KBM-7 (cell line): ENCODE measurements at regions not wholly inside any gene's neighbourhood (a gene's known extent, or its start where the extent isn't known, plus 50 kb on each side); places are given as distances from the start of the nearest gene placed in this dataset.
"Not testable (repeated sequence)": the region's sequence is repeated elsewhere in the genome, so short reads cannot be mapped to it uniquely, and the experiment has no call there.

ENCODE experiments used
- DNase-seq: peaks from one replicate; pipeline ENCODE4 v3.0.0-alpha.2; 2015
- in situ Hi-C: fragments of 300-500 bp; cut with MboI; formaldehyde crosslinking; loops from 2 replicates; pipeline ENCODE4 v1.14.3; 2020; ENCODE audit warnings: low sequenced_read_pairs, low pct_unique_long_range_greater_than_20kb, mixed read lengths

DNA sequence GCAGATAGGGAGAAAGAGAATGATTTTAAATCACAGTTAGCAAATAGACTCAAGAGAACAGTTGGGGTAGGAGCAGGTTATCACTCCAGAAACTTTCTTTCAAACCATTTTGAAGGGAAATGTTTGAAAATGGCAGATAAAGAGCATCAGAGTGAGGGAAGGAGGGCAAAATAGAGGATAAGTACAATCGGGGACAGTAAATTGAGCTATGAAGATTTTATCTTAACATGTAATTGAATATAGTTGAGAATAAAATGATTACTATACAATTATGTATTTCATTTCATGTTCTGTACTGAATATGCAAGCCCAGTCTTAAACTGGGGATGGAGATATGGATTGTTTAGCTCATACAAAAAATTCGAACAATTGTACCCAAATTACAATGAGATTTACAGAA, 54.0 kb downstream of the MAP10 start:
- in situ Hi-C loops: no loop called here
- DNase-seq: no peak

DNA sequence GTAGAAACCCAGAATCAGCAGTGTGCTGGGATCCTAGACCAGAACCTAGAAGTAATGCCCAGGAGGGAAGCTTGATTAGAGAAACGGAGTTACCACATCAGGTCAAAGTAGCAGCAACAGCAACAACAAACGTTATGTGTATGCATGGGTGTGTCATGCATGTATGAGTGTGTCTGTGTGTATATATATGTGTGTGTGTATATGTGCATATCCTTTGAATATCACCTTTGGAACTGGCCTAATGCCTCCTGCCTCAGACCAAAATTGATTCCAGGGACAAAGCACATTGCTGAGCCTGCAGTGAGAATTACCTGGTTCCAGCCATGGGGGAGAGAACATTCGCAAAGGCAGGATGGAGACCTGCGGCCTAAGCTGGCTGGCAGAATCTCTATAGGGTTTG, 55.9 kb downstream of the MAP10 start:
- in situ Hi-C loops: no loop called here
- no peak for DNase-seq

DNA sequence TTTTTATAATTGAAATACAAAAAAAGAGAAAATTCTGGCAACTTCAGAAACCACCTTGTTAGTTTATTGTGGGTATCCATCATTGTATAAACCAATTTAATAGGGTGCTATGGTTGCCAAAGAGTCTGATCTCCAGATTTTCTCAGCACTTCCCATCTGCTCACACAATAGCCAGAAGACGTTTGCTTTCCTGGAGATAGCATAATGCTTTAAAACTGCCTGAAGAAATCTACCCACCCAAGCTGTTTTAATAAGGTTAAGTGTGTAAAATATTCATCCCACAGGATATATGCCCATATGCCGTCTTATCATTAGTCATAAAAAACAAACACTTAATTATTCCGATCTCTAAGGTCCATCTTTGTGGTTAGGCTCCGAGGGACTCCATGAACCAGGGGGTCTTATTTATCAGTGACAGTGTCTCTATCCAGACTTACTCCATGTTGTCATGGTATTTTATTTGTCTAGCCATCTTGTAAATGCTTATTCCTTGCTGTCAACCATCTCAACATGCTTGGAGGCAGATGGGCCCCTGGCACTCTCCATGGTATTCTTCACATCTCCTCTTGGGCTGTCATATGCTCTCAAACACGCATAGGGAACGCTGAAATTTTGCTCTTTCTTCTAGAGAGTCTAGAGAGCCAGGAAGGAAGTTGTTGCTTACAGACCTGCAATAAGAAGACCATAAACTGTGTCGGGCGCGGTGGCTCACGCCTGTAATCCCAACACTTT, 58.5 kb downstream of the MAP10 start:
- in situ Hi-C loops: no loop called here
- DNase-seq: no peak

DNA sequence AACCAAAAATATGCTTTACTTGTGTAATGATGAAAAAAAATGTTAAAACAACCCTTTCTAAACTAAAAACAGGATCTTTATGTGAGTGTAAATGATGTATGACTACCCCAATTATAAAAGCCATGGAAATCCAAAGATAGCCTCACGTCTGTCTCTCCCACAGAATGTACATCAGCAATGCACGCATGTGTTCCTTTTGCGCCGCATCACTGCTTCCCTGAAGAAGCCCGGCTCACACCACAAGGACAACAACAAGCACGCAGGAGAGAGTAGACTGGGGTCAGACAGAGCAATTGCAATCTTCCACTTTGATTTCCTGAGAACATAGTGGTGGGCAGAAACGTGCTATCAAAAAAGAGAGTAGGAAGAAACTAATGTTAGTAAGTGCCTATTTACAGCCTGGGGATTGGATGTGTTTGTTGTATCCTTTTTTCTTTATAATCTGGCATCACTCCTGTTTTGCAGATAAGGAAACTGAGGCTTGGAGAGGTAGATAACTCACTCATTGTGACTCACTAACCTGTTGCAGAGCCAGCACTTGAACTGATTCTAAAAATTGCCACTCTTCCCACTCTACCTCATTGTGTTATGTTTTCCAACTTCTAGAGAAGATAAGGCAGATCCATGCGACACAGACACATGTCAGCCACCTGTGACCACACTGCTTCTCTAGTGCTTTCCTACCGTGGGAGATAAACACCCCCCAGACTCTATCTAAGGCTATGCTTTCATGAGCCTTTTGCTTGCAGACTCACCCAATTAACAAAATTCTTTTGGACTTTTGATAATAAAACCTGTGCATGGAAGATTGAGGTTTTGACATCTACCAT, 60.1 kb downstream of the MAP10 start:
- no peak for DNase-seq
- in situ Hi-C loops: no loop called here

DNA sequence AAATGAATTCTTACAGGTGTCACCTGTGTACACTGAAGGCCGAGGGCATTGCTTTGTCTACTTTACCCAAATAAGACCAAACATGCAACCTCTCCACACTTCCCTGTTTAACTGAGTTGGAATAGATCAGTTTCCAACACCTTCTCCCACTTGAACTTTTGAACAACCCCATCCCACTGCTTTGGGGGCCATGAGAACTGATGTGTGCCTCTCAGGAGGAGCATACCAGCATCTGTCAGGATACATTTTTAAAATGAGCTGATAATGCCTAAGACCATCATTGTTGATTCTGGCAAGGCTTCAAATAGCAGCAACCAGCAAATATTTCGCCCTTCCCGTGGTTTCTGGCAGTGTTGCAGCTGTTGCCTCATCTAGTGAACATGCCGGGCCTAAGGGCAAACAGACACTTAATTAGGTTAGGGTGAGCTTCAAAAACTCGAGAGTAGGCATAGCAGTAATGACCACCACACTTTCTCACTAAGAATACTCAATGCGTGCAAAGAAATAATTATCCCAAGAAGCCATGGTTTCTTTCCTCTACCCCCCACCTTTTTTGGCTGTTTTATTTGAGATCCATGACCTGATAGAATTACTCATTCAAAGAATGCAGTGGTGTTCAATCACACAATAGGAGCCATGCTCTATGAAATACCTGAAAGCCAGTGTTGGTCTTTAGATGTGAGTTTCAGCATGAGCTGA, 63.7 kb downstream of the MAP10 start:
- in situ Hi-C loops: no loop called here
- DNase-seq: no peak

DNA sequence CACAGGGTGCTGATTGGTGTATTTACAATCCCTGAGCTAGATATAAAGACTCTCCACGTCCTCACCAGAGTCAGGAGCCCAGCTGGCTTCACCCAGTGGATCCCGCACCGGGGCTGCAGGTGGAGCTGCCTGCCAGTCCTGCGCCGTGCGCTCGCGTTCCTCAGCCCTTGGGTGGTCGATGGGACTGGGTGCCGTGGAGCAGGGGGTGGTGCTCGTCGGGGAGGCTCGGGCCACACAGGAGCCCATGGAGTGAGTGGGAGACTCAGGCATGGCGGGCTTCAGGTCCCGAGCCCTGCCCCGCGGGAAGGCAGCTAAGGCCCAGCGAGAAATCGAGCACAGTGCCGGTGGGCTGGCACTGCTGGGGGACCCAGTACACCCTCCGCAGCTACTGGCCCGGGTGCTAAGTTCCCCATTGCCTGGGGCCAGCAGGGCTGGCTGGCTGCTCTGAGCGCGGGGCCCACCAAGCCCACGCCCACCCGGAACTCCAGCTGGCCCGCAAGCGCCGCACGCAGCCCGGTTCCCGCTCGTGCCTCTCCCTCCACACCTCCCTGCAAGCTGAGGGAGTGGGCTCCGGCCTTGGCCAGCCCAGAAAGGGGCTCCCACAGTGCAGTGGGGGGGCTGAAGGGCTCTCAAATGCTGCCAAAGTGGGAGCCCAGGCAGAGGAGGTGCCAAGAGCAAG, 66.2 kb downstream of the MAP10 start:
- in situ Hi-C loops, DNase-seq: not testable (repeated sequence)

DNA sequence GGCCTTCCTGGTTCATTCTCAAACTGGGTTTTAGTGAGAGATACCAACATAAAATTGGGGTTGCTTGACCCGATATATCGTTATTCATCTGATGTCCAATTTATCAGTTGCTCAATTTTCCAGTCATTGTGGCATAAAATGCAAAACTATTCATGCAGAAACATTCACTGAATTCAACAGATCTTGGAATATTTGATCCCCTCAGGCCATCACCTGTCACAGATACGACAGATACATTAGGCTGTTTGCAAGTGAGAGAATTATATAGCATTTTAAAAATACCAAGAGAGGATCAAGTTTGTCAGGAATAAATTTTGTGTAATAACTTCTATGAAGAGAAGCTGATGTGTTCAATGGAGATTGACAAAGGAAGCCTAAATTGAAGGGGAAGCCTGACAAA, 67.1 kb downstream of the MAP10 start:
- in situ Hi-C loops: no loop called here
- no peak for DNase-seq

DNA sequence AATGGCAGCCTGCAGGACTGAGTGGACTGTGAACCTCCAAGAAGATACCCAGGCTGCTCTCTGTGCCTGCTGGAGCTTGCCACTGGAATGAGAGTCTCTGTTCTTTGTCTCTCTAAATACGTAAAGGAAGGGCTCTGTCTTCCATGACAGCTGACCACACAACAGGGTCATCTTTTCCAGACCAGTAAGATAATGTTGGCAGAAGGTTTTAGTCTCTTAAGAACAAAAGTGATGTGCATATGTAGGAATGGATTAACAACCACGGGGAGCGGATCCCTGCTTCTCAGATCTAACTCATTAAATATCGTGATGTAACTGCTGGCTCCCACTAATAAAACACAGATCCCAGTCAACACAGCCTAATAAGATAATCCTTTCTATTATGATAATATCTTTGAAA, 67.5 kb downstream of the MAP10 start:
- in situ Hi-C loops: no loop called here
- no peak for DNase-seq

DNA sequence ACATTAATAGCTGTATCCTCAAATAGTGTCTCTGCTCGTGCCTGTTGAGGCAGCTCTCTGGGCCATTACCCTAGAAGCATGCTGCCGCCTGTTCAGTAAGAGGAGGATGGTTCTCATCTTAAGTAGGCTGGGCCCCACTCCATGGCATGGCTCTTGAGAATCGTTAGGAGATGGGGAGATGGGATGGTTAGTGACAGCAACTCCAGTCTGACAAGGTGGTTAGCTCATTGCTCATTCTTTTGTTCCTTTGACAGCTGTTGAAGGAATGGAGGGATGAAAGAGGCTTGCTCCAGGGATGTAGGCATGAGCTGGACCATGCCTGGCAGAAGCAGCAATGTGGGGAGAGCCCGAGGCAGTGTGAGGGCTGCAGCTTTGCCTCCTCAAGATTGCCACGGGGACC, 68.2 kb downstream of the MAP10 start:
- no peak for DNase-seq
- in situ Hi-C loops: no loop called here

DNA sequence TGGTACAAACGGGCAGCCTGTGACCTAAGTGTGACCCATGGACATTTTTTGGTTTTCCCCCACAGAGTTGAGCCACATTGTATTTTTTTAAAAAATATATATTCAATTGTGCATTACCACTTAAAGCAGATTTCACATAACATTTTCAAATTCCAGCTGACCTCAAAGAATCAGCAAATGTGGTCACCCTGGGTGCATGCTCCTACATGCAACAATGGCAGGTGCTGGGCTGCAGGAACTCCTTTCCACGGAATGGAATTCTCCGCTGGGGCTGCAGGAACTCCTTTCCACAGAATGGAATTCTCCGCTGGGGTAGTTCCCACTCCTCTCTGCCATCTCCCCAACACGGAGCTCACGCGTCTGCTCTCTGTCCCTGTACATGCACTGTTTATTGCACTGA, 68.7 kb downstream of the MAP10 start:
- no peak for DNase-seq
- in situ Hi-C loops: no loop called here

DNA sequence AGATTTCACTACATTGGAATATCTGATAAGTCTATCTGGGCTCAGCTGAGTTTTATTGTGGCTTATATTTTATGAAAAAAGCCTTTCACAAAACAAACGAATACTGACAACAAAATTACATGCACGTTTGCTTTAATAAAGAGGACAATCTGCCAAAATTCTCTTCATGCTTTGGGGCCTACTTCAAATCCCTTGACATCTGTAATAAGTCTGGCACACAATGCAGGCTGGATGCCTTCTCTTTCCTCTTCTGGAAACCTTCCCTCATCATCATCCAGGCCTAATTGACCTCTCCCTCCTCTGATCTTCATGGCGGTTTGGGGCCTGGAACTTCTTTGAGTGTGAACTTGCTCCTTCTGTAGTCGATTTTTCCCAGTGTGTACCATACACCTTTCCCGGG, 70.3 kb downstream of the MAP10 start:
- in situ Hi-C loops: no loop called here
- DNase-seq: no peak

DNA sequence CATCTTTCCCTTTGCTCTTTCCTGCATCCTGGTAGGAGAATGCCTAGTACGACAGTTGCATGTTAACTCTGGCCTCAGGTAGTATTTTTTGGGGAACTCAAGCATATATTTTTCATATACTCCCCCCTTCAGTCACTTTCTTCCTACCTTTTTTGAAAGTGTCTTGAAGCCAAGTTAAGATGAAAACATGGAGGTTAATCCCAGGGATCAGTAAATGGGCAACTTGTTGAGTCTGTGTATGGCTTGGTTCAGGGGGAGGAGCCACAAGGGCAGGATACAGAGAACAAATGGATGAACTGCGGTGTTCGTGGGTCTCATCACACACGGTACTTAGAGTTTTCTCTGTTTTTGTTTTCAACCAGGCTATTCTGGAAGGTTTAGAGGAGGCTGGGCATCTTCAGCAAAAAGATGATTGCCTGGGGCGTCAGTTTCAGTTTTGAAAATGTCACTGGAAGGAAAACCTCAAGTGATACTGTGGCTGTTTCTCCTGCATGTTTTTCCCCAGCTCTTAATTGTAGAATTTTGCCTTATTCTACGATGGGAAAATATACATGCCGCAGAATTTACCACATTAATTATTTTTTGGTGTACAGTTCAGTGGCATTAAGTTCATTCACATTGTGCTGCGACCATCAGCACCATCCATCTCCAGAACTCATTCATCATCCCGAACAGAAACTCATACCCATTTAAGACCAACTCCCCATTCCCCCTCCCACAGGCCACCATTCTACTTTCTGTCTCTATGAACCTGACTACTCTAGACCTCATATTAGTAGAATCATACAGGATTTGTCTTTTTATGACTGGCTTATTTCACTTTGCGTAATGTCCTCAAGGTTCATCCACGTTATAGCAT, 71.5 kb downstream of the MAP10 start:
- in situ Hi-C loops: no loop called here
- DNase-seq: no peak

DNA sequence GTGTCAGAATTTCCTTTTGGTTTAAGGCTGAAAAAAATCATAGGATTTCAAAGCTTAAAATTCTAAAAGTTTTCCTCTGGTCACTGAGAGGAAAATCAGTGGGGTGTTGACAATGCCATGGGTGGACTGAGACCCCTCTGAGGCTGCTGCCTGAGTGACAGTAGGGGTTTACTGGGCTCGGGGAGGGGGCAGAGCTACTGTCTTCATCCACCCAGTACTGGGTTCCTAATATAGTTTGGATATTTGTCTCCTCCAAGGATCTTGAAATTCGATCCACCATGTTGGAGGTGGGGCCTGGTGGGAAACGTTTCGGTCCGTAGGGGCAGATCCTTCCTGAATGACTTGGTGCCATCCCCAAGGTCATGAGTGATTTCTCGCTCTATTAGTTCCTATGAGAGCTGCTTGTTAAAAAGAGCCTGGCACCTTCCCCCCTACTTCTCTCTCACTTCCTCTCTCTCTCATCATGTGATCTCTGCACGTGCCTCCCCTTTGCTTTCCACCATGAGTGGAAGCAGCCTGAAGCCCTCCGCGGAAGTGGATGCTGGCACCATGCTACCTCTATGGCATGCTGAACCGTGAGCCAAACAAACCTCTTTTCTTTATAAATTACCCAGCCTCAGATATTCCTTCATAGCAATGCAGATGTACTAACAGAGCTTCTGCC, 72.3 kb downstream of the MAP10 start:
- DNase-seq: no peak

DNA sequence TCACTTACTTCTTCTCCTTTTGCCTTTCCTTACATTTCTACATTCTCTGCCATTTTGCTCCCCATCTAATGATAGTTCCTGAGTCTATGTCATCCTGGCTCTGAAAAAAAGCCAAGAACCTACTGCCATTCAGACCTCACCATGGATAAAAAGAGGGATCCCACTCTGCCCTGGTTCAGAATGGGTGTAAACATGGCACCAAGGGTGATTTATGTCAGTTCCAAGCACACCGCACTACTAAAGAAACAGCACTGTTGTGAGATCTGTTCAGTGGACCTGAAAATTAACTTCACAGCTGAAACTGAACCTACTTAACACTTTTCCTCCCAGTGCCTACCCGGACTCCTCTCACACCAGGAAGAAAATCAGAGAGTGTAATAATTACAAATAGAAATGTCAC, 72.3 kb upstream of the NTPCR start:
- in situ Hi-C loops: no loop called here
- DNase-seq: no peak

More for the DNA sequence above, 72.3 kb downstream of the MAP10 start:
- in situ Hi-C loops: no loop called here

DNA sequence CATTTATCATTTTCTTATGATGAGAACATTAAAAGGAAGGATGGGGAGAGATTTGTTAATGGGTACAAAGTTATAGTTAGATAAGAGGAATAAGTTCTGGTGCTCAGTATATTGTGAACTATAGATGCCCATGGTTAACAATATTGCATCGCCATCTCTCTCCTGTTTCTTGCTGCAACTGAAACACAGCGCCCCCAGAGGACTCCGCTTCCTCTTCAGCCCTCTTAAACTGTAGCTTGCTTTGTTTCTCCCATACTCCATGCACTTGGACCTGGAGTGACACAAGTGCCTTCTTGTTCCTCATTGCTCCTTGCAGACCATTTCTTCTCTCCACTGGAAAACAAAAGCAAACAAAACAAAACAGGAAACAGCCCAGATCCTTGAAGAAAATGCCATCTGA, 70.1 kb upstream of the NTPCR start:
- DNase-seq: peak; percentile 38
- in situ Hi-C loops: no loop called here

DNA sequence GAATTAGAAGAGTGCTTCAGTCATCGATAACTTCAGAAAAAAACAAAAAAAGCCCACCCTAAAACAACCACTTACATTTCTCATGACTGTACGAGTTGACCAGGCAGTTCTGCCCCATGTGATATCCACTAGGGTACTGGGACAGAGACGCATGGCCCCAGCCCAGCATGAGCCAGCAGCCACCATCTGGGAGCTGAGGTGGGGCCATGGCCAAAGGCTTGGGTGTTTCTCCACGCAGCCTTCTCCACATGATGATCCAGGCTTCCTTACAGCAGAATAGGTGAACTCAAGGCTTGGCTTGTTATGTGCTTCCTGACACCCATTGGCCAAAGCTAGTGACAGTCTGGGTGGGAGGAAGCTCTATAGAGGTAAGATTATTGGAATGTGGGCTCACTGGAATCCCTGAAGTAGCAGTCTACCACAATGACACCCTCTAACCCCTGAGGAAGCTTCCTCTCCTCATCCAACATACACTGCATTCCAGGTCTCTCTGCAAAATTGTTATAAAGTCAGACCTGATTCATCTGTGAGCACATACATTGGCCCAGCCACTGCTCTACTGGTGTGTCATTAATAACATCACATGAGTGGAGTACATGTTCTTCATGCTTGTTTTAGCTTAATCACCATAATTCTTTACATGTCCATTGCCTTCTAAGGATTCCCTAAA, 66.3 kb upstream of the NTPCR start:
- no peak for DNase-seq
- in situ Hi-C loops: no loop called here

DNA sequence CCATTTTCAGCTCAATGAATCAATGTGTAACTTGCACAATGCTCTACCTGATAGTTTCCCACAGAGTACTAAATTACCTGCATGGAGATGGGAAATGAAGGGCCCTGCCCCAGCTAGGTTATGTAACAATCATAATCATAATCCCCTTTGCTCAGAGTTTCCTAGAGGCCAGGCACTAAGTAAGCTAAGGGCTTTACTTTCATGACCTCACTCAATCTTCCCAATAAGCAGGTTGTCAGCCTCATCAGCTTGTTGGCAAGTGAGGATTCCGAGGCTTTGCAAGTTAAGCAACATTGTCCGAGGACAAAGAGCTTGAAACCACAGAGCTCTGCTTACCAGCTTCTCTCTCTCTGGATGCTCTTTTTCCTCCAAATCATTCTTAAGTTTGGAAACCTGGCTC, 64.1 kb upstream of the NTPCR start:
- in situ Hi-C loops: no loop called here
- no peak for DNase-seq
